OCI-LY3 (cell line): ENCODE measurements at regions not wholly inside any gene's neighbourhood (a gene's known extent, or its start where the extent isn't known, plus 50 kb on each side); places are given as distances from the start of the nearest gene placed in this dataset.

Experiments
- H2AFZ ChIP-seq: fragments of 200-600, 300-600 bp; shearing (Covaris generic); 2 replicates; pipeline ENCODE4 v1.6.0; 2014; ENCODE audit warnings: antibody characterized with exemption, low read depth, low read length
- H3K27ac ChIP-seq: fragments of 200-600, 300-600 bp; sonication (generic); 2 replicates; pipeline ENCODE4 v1.5.1; 2014; ENCODE audit warnings: mild to moderate bottlenecking, low read length, moderate library complexity, mixed read lengths
- H3K27me3 ChIP-seq: fragments of 200-600, 300-600 bp; sonication (generic); 2 replicates; pipeline ENCODE4 v1.6.1; 2014; ENCODE audit warnings: low read depth, low read length, mixed read lengths
- H3K36me3 ChIP-seq: fragments of 200-600, 300-600 bp; sonication (generic); replicated peaks from 2 replicates; pipeline ENCODE3; 2014; ENCODE audit warnings: low read depth, low read length, mixed read lengths
- H3K4me1 ChIP-seq: fragments of 300-600, 200-600 bp; sonication (generic); 2 replicates; pipeline ENCODE4 v1.6.1; 2014; ENCODE audit warnings: low read length, mixed read lengths
- H3K4me2 ChIP-seq: fragments of 200-600, 300-600 bp; sonication (generic); 2 replicates; pipeline ENCODE4 v1.6.1; 2014; ENCODE audit warnings: low read length, mixed read lengths
- H3K4me3 ChIP-seq: fragments of 300-600, 200-600 bp; sonication (generic); 2 replicates; pipeline ENCODE4 v1.5.1; 2014; ENCODE audit warnings: antibody characterized with exemption, mild to moderate bottlenecking, low read length, moderate library complexity
- H3K79me2 ChIP-seq: fragments of 300-600, 200-600 bp; shearing (Covaris generic); 2 replicates; pipeline ENCODE4 v1.6.1; 2014; ENCODE audit warnings: mild to moderate bottlenecking, low read length, mixed read lengths
- H3K9ac ChIP-seq: fragments of 300-600, 200-600 bp; shearing (Covaris generic); 2 replicates; pipeline ENCODE4 v1.6.0; 2014; ENCODE audit warnings: mild to moderate bottlenecking, low read length, moderate library complexity
- H3K9me3 ChIP-seq: fragments of 200-600, 300-600 bp; shearing (Covaris generic); 2 replicates; pipeline ENCODE4 v1.6.1; 2014; ENCODE audit warnings: low read length, mixed read lengths; ENCODE audit not compliant: insufficient read depth
- H4K20me1 ChIP-seq: fragments of 200-600, 300-600 bp; sonication (generic); 2 replicates; pipeline ENCODE4 v1.6.1; 2016; ENCODE audit warnings: low read length, mixed read lengths; ENCODE audit not compliant: insufficient read depth
- EZH2phosphoT487 ChIP-seq: fragments of 200-600 bp; shearing (Covaris generic); IDR thresholded peaks from 2 replicates; pipeline ENCODE4 v1.6.1; 2018; ENCODE audit warnings: antibody characterized with exemption, mixed run types, low read depth
- TF ChIP-seq, protein P1 (sequence below): fragments of 200-600, 300-600 bp; sonication (generic); IDR thresholded peaks from 2 replicates; pipeline ENCODE4 v1.5.1; 2014; ENCODE audit warnings: antibody characterized with exemption, low read length, low read depth

DNA sequence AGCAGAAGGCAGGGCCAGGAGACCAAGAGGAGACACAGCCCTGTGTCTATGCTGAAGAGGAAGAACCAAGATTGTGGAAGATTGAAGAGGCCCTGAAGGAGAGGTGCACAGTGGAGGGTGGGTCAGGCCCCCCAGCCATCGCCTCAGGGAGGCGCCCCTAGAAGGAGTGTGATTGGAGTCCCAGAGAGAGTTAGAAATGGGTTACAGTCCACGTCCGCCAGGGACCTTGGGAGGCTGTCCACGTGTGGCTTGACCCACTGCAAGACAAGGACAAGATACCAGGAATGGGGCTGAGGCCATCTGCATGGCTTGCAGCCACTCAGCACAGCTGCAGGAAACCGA is 375.1 kb downstream of the NPHP4 start:
- TF ChIP-seq, protein P1, sequence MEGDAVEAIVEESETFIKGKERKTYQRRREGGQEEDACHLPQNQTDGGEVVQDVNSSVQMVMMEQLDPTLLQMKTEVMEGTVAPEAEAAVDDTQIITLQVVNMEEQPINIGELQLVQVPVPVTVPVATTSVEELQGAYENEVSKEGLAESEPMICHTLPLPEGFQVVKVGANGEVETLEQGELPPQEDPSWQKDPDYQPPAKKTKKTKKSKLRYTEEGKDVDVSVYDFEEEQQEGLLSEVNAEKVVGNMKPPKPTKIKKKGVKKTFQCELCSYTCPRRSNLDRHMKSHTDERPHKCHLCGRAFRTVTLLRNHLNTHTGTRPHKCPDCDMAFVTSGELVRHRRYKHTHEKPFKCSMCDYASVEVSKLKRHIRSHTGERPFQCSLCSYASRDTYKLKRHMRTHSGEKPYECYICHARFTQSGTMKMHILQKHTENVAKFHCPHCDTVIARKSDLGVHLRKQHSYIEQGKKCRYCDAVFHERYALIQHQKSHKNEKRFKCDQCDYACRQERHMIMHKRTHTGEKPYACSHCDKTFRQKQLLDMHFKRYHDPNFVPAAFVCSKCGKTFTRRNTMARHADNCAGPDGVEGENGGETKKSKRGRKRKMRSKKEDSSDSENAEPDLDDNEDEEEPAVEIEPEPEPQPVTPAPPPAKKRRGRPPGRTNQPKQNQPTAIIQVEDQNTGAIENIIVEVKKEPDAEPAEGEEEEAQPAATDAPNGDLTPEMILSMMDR = no peak
- no peak for TF ChIP-seq EZH2phosphoT487
- H3K27ac ChIP-seq = no peak overlapping the region
- no peak overlapping the region for H2AFZ ChIP-seq
- no peaks in the 10 kb centered on the region for H3K9me3 ChIP-seq
- no peaks in the 10 kb centered on the region for H3K27me3 ChIP-seq
- H3K4me1 ChIP-seq = no peaks in the 10 kb centered on the region
- H3K79me2 ChIP-seq = no peaks in the 10 kb centered on the region
- no peaks in the 10 kb centered on the region for H4K20me1 ChIP-seq
- no peak overlapping the region for H3K4me3 ChIP-seq
- no peak overlapping the region for H3K9ac ChIP-seq
- no peak overlapping the region for H3K4me2 ChIP-seq
- H3K36me3 ChIP-seq = no peaks in the 10 kb centered on the region

DNA sequence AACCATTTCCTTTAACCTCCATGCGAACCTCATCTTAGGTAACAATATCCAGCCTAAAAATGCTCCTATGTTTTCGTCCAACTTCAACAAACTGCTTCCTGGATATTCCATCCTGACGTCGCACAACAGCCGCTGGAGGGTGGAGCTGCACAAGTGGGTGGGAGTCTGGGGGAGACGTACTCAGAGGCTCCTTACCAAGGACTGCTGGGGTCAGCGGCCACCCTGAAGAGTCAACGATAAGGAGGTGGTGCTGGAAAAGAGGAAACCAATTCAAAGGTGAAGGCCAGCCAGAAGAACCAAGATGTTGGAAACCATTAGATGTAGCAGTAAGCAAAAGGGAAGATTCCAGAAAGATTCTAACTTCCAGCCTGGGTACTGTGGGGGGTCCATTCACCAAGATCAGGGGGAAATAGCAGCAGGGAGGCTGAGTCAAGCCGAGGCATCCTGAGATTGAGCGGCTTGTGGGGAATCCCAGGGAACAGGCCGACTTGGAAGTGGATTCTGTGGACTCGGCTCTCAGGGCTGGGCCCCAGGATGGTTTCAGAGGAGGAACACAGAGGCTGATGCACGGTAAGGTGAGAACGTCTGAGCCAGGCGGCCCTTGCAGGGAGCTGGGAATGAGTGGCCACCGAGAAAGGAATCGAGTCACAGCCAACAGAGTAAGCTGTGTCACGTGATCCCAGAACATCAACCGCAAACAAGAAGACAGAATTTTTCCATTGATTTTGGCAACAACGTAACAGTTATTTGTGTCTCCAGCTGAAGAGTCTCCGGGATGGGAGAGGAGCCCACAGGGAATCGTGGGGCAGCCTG is 375.7 kb downstream of the NPHP4 start:
- TF ChIP-seq, protein P1 = no peak
- no peak for TF ChIP-seq EZH2phosphoT487
- H4K20me1 ChIP-seq = no peaks in the 10 kb centered on the region
- H3K4me2 ChIP-seq = no peak overlapping the region
- H3K36me3 ChIP-seq = no peaks in the 10 kb centered on the region
- H3K9ac ChIP-seq = no peak overlapping the region
- no peak overlapping the region for H3K4me3 ChIP-seq
- H3K27ac ChIP-seq = no peak overlapping the region
- H3K9me3 ChIP-seq = no peaks in the 10 kb centered on the region
- no peaks in the 10 kb centered on the region for H3K4me1 ChIP-seq
- no peaks in the 10 kb centered on the region for H3K79me2 ChIP-seq
- H2AFZ ChIP-seq = no peak overlapping the region
- no peaks in the 10 kb centered on the region for H3K27me3 ChIP-seq

DNA sequence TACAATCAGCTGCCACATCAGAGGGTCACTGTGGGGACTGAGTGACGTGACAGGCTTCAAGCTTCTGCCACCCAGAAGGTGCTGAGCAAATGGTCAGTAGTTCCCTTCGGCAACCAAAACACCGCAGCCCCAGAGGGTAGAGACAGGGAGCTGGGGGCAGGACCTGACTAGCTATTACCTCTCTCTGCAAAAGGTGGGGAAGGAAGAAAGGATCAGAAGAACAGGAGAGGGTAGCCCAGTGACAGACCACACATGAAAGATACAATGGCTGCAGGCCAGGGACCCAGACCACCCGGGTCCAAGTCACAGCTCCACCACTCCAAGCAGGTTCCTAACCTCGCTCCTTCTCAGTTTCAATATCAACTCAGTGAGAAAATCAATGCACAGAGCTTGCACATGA is 377.1 kb downstream of the NPHP4 start:
- Histone ChIP-seq H3K4me1 (no peaks in the 10 kb centered on the region), H3K79me2 (no peaks in the 10 kb centered on the region), H3K4me2 (no peak overlapping the region), H2AFZ (no peak overlapping the region), H4K20me1 (no peaks in the 10 kb centered on the region), H3K9ac (no peak overlapping the region), H3K4me3 (no peak overlapping the region), H3K9me3 (no peaks in the 10 kb centered on the region), H3K27me3 (no peaks in the 10 kb centered on the region), H3K36me3 (no peaks in the 10 kb centered on the region), H3K27ac (no peak overlapping the region)
- no peak for TF ChIP-seq EZH2phosphoT487
- TF ChIP-seq, protein P1 = no peak

DNA sequence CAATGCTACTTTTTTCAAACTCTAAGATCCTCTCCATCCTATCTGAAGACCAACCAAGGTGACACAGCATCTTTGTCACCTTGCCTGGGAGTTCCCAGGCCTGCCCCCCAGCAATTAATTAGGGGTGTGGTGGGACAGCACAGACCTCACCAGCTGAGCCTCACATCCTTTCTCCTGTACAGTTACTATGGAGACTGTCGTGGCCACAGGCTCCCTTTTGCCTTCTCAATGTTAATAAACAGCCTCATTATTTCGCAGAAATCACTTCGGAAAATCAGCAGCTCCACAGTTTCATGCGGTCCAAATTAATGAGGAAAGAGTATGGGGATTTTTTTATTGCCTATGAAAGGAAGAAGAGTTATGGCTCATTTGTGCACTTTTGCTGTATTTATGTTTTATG is 378.3 kb downstream of the NPHP4 start:
- Histone ChIP-seq H3K4me2 (no peak overlapping the region), H4K20me1 (no peaks in the 10 kb centered on the region), H3K79me2 (no peaks in the 10 kb centered on the region), H3K27me3 (no peaks in the 10 kb centered on the region), H3K36me3 (no peaks in the 10 kb centered on the region), H3K9me3 (no peaks in the 10 kb centered on the region; the same call in 1 of the 2 replicates), H2AFZ (no peak overlapping the region), H3K4me3 (no peak overlapping the region), H3K4me1 (no peaks in the 10 kb centered on the region), H3K27ac (no peak overlapping the region), H3K9ac (no peak overlapping the region)
- TF ChIP-seq, protein P1 = no peak
- TF ChIP-seq EZH2phosphoT487 = no peak
